Upper lobe of left lung (tissue), 6 donors: ENCODE measurements at regions not wholly inside any gene's neighbourhood (a gene's known extent, or its start where the extent isn't known, plus 50 kb on each side); places are given as distances from the start of the nearest gene placed in this dataset.

ENCODE experiments used
- ATAC-seq, 2 donors: fragments of 200-7000 bp; cut with Tn5 transposase; one replicate each; pipeline ENCODE4 v1.9.1; 2022; ENCODE audit warnings: mild to moderate bottlenecking in 2 of 2, moderate library complexity in 2 of 2; ENCODE audit not compliant: low FRiP score in 2 of 2
- DNase-seq, 2 donors: peaks; one replicate each; pipeline ENCODE4 v3.0.0-alpha.2; 2019 to 2020
- H3K27ac ChIP-seq, 4 donors: fragments of 200-600 bp; sonication (generic); one replicate each; pipeline ENCODE4 v1.5.1; 2016 to 2019
- H3K27me3 ChIP-seq, 4 donors: fragments of 200-600 bp; sonication (generic); one replicate each; pipeline ENCODE4 v1.5.1; 2017 to 2019
- H3K36me3 ChIP-seq, 4 donors: fragments of 200-600 bp; sonication (generic); one replicate each; pipeline ENCODE4 v1.5.1; 2016 to 2019
- H3K4me1 ChIP-seq, 4 donors: fragments of 200-600 bp; sonication (generic); one replicate each; pipeline ENCODE4 v1.5.1; 2018 to 2019
- H3K4me3 ChIP-seq, 4 donors: fragments of 200-600 bp; sonication (generic); one replicate each; pipeline ENCODE4 v1.5.1; 2017 to 2019; ENCODE audit warnings: mild to moderate bottlenecking in 2 of 4, moderate library complexity in 1 of 4
- H3K9me3 ChIP-seq, 4 donors: fragments of 200-600 bp; sonication (generic); one replicate each; pipeline ENCODE4 v1.5.1; 2018 to 2019
- EP300 ChIP-seq, 4 donors: sonication (generic); formaldehyde crosslinking; IDR thresholded peaks; one replicate each; pipeline ENCODE4 v1.5.1; 2017; ENCODE audit warnings: antibody characterized with exemption in 4 of 4, control low read depth in 2 of 4
- POLR2A ChIP-seq, 4 donors: fragments of 450-650 bp; IDR thresholded peaks; one replicate each; pipeline ENCODE4 v1.5.1; 2016 to 2017; ENCODE audit warnings: antibody characterized with exemption in 4 of 4, mild to moderate bottlenecking in 2 of 4
- POLR2AphosphoS5 ChIP-seq, 2 donors: sonication (generic); formaldehyde crosslinking; IDR thresholded peaks; one replicate each; pipeline ENCODE4 v1.5.1; 2017; ENCODE audit warnings: antibody characterized with exemption in 2 of 2
- WGBS, 2 donors: methylation state at CpG; one replicate each; pipeline ENCODE4 v1.1.5; 2017 to 2018; 5-methylcytosine and 5-hydroxymethylcytosine counted together
- TF ChIP-seq, protein P1 (sequence below), 6 experiments: fragments of 450-650 bp in 4 of 6; fragments of 200-600 bp in 2 of 6; sonication (generic) in 2 of 6; IDR thresholded peaks; one replicate each; pipeline ENCODE4 v1.5.1; 2016 to 2019; ENCODE audit warnings: antibody characterized with exemption in 6 of 6
- donor health status: DM: no; HTN: no; CAD: no; lungs with moderate emphysema.
- donor health status: DM: no; HTN: yes; CAD: no; lungs with severe emphysema.

DNA sequence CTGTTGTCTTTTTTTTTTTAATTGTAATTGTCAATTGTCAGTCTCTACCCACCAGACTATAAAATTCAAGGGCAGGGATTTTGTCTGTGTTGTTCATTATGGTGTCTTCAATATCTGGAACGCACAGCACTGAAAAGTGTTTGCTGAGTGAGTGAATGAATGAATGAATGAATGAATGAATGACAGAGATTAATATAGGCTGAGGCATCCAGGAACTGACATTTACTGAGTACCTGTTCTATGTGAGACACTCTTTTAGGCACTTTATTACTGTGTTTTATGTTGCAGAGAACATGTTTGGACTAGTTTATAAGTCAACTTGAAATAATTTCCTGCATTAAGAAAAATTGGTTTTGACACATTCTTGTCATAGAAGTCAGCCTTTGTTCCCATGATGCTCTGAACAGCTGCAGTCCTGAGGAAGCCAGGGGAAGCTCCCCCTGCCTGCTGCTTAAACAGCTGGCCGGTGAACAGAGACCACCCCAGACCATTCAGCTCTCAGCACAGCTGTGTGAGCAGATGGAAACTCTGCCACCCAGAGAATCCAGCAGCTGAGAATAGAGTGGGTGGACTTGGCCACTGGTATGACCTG, 160.7 kb upstream of the CCND2 start:
- no peak for ATAC-seq
- no peak for DNase-seq
- WGBS, 2 donors = 70 to 80% methylated on average over 2 of the region's 2 CpGs
- H3K4me3 ChIP-seq = no peak overlapping the region
- H3K27ac ChIP-seq = no peak overlapping the region
- no peaks in the 10 kb centered on the region for H3K27me3 ChIP-seq
- H3K36me3 ChIP-seq = no peaks in the 10 kb centered on the region
- H3K9me3 ChIP-seq = no peaks in the 10 kb centered on the region
- peaks cover 0 to 15% (median 10%) of the 10 kb centered on the region in 4 donors for H3K4me1 ChIP-seq
- TF ChIP-seq POLR2AphosphoS5 (IDR thresholded peaks at IDR 0.05) (no peak), EP300 (IDR thresholded peaks at IDR 0.05) (no peak), POLR2A (IDR thresholded peaks at IDR 0.05) (no peak)
- TF ChIP-seq, protein P1, sequence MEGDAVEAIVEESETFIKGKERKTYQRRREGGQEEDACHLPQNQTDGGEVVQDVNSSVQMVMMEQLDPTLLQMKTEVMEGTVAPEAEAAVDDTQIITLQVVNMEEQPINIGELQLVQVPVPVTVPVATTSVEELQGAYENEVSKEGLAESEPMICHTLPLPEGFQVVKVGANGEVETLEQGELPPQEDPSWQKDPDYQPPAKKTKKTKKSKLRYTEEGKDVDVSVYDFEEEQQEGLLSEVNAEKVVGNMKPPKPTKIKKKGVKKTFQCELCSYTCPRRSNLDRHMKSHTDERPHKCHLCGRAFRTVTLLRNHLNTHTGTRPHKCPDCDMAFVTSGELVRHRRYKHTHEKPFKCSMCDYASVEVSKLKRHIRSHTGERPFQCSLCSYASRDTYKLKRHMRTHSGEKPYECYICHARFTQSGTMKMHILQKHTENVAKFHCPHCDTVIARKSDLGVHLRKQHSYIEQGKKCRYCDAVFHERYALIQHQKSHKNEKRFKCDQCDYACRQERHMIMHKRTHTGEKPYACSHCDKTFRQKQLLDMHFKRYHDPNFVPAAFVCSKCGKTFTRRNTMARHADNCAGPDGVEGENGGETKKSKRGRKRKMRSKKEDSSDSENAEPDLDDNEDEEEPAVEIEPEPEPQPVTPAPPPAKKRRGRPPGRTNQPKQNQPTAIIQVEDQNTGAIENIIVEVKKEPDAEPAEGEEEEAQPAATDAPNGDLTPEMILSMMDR (IDR thresholded peaks at IDR 0.05) = no peak

DNA sequence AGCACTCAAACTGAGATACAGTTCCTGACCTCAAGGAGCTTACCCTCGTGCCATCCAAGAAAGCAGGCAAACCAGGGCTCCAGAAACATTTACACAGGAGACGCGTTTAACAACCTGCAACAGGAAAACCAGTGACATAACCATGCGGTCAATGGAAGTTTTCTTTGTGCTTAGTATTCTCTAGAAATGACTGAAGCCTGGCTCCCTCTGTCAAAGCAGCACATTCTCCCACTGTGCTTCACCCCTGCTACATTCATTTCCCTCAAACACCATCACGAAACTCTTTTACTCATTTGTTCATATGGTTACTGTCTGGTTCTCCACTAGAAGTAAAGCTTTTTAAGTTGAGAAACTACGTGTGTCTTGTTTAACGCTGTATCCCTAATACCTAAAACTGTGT, 161.3 kb upstream of the CCND2 start:
- Histone ChIP-seq H3K9me3 (no peaks in the 10 kb centered on the region), H3K36me3 (no peaks in the 10 kb centered on the region), H3K4me3 (no peak overlapping the region), H3K4me1 (peaks cover 0 to 11% (median 5%) of the 10 kb centered on the region in 4 donors), H3K27ac (no peak overlapping the region), H3K27me3 (no peaks in the 10 kb centered on the region)
- 82 to 83% methylated on average over 7 of the region's 7 CpGs for WGBS, 2 donors
- DNase-seq (no peak), ATAC-seq (no peak)
- TF ChIP-seq, protein P1 (IDR thresholded peaks at IDR 0.05) = no peak
- no peak for TF ChIP-seq POLR2A (IDR thresholded peaks at IDR 0.05)
- no peak for TF ChIP-seq EP300 (IDR thresholded peaks at IDR 0.05)
- TF ChIP-seq POLR2AphosphoS5 (IDR thresholded peaks at IDR 0.05) = no peak

DNA sequence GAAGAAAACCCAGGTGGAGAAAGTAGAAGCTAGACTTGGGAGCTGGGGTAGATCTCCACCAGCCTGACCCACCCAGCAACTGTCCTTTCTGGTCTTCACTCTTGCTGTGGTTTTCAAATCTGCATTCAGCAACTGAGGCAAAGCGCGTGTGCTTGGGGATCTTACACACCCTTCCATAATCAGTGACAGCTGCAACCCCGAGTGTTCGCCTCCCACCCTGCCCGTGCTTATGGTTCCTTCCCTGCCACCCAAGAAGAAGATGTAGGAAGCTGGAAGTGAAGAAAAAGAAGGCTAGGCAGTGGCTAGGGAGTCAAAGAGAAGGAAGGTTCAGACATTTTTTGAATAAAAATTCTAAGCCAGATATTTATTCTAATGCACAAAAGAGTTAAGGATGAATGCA, 162.6 kb upstream of the CCND2 start:
- Histone ChIP-seq H3K27ac (no peak overlapping the region), H3K4me1 (peaks cover 0 to 4% (median 0%) of the 10 kb centered on the region in 4 donors), H3K36me3 (no peaks in the 10 kb centered on the region), H3K9me3 (no peaks in the 10 kb centered on the region), H3K4me3 (no peak overlapping the region), H3K27me3 (no peaks in the 10 kb centered on the region)
- no peak for DNase-seq
- 88 to 90% methylated on average over 5 of the region's 5 CpGs for WGBS, 2 donors
- ATAC-seq = no peak
- TF ChIP-seq POLR2AphosphoS5 (IDR thresholded peaks at IDR 0.05) (no peak), EP300 (IDR thresholded peaks at IDR 0.05) (no peak), POLR2A (IDR thresholded peaks at IDR 0.05) (no peak)
- TF ChIP-seq, protein P1 (IDR thresholded peaks at IDR 0.05) = no peak

DNA sequence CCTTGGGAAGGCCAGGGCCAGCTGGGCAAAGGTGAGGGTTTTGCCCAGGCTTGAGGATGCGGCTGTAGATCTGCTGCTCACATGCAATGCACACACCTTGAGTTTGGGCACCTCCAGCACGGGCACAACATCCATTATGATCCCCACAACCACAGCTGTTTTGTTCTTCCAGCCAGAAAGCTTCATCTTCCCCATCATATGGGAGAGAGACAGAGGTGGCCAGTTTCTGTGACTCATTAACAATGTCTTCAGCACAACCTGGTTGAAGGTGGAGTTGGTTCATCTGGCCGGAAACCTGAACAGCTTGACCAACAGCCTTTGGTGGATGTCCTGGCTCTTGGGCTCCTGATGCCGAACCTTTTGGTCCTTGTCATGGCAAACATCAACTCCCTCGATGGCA, 163.7 kb upstream of the CCND2 start:
- H3K36me3 ChIP-seq = no peaks in the 10 kb centered on the region
- peaks cover 0 to 4% (median 0%) of the 10 kb centered on the region in 4 donors for H3K4me1 ChIP-seq
- DNase-seq (no peak), ATAC-seq (no peak)
- no peak overlapping the region for H3K4me3 ChIP-seq
- whole genome bisulfite sequencing, 2 donors = 87 to 98% methylated on average over 5 of the region's 5 CpGs
- H3K27me3 ChIP-seq = no peaks in the 10 kb centered on the region
- TF ChIP-seq EP300 (IDR thresholded peaks at IDR 0.05) (no peak), POLR2AphosphoS5 (IDR thresholded peaks at IDR 0.05) (no peak), POLR2A (IDR thresholded peaks at IDR 0.05) (no peak)
- TF ChIP-seq, protein P1 (IDR thresholded peaks at IDR 0.05) = no peak
- H3K9me3 ChIP-seq = no peaks in the 10 kb centered on the region
- no peak overlapping the region for H3K27ac ChIP-seq

DNA sequence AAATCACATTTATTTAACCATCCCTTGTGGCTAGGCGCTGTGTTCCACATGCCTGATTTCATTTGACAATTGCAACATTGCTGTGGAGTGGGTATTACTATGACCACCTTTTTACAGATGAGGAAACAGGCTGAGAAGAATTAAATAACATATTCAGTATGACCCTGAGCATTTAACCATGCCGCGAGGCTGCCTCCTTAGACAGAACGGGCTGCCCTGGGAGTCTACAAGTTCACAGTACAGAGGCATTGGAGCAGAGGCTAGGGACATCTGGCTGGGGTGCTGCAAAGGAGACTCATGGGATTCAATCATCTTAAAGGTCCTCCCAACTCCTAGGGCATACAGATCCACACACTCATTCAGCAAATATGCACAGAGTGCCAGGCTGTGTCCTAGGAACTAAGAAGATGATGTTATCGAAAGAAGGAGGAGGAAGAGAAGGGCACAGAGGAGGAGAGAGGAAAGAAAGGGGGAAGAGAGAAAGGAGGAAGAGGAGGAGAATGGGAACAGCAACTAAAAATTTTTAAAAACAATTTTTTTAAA, 164.7 kb upstream of the CCND2 start:
- TF ChIP-seq POLR2AphosphoS5 (IDR thresholded peaks at IDR 0.05) = no peak
- no peak for ATAC-seq
- no peak overlapping the region for H3K27ac ChIP-seq
- 93 to 96% methylated on average over 5 of the region's 5 CpGs for WGBS, 2 donors
- H3K27me3 ChIP-seq = no peaks in the 10 kb centered on the region
- no peaks in the 10 kb centered on the region for H3K36me3 ChIP-seq
- no peaks in the 10 kb centered on the region for H3K9me3 ChIP-seq
- H3K4me3 ChIP-seq = no peak overlapping the region
- peaks cover 0 to 4% (median 0%) of the 10 kb centered on the region in 4 donors for H3K4me1 ChIP-seq
- no peak for DNase-seq
